ENCODE measurements at regions not wholly inside any gene's neighbourhood (a gene's known extent, or its start where the extent isn't known, plus 50 kb on each side); places are given as distances from the start of the nearest gene placed in this dataset.

DNA sequence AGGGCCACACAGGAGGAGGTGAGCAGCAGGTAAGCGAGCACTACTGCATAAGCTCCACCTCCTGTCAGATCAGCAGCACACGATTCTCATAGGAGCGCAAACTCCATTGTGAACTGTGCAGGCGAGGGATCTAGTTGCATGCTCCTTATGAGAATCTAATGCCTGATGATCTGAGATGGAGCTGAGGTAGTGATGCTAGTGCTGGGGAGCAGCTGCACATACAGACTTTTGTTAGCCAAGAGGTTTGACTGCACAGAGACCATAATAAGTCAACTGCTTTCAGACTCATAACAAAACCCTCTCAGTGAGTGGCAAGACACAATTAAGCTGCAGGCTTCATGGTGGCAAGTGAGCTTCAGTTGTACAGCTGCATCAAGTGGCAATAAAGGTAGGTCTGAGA, 83.4 kb downstream of the PSMG1 start:
- TF ChIP-seq EZH2 (IDR thresholded peaks at IDR 0.05; ENCODE audit: borderline replicate concordance): no peak
- TF ChIP-seq, protein P1, sequence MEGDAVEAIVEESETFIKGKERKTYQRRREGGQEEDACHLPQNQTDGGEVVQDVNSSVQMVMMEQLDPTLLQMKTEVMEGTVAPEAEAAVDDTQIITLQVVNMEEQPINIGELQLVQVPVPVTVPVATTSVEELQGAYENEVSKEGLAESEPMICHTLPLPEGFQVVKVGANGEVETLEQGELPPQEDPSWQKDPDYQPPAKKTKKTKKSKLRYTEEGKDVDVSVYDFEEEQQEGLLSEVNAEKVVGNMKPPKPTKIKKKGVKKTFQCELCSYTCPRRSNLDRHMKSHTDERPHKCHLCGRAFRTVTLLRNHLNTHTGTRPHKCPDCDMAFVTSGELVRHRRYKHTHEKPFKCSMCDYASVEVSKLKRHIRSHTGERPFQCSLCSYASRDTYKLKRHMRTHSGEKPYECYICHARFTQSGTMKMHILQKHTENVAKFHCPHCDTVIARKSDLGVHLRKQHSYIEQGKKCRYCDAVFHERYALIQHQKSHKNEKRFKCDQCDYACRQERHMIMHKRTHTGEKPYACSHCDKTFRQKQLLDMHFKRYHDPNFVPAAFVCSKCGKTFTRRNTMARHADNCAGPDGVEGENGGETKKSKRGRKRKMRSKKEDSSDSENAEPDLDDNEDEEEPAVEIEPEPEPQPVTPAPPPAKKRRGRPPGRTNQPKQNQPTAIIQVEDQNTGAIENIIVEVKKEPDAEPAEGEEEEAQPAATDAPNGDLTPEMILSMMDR (IDR thresholded peaks at IDR 0.05; ENCODE audit: poor library complexity): no peak
